Psoas muscle (tissue), 7 donors: ENCODE measurements at regions not wholly inside any gene's neighbourhood (a gene's known extent, or its start where the extent isn't known, plus 50 kb on each side); places are given as distances from the start of the nearest gene placed in this dataset.

ENCODE experiments used
- ATAC-seq, 4 donors: fragments of 200-7000 bp; cut with Tn5 transposase; one replicate each; pipeline ENCODE4 v1.9.1; 2020; ENCODE audit warnings: moderate library complexity in 3 of 4, mild to moderate bottlenecking in 2 of 4
- DNase-seq, 2 donors: peaks; one replicate each; pipeline ENCODE4 v3.0.0-alpha.2; 2020
- H3K27ac ChIP-seq: fragments of 200-600 bp; one replicate; pipeline ENCODE4 v1.8.0; 2022
- H3K27me3 ChIP-seq, 3 donors: fragments of 200-600 bp in 1 of 3; one replicate each; pipeline versions ENCODE4 v1.6.1 to v1.8.0; 2013 to 2022; ENCODE audit warnings: low read length in 2 of 3, mild to moderate bottlenecking in 2 of 3, moderate library complexity in 1 of 3; ENCODE audit not compliant: insufficient read depth in 3 of 3
- H3K36me3 ChIP-seq, 2 donors: fragments of 200-600 bp in 1 of 2; one replicate each; pipeline versions ENCODE4 v1.6.1 to v1.8.0; 2013 to 2022; ENCODE audit warnings: low read depth in 1 of 2, mild to moderate bottlenecking in 1 of 2, moderate library complexity in 1 of 2; ENCODE audit not compliant: insufficient read depth in 1 of 2
- H3K4me1 ChIP-seq: fragments of 200-600 bp; one replicate; pipeline ENCODE4 v1.8.0; 2022
- H3K4me3 ChIP-seq: fragments of 200-600 bp; one replicate; pipeline ENCODE4 v1.8.0; 2022; ENCODE audit warnings: mild to moderate bottlenecking
- H3K9me3 ChIP-seq: fragments of 200-600 bp; one replicate; pipeline ENCODE4 v1.8.0; 2022
- CTCF ChIP-seq: fragments of 200-600 bp; IDR thresholded peaks from one replicate; pipeline ENCODE4 v1.8.0; 2022; ENCODE audit warnings: antibody characterized with exemption
- WGBS, 3 donors: extraction: QIAGEN DNeasy Blood & Tissue Kit; methylation state at CpG; one replicate each; pipeline versions ENCODE4 v1.1.6 to v1.1.7; 2013; 5-methylcytosine and 5-hydroxymethylcytosine counted together
- intact Hi-C, 2 donors: fragments of 100-400 bp; cut with DNase I; formaldehyde crosslinking; loops; one replicate each; pipeline versions ENCODE4 v1.11.0 to v1.14.2; 2022
- donor health status: healthy with polysubstance abuse.
- donor health status: DM: no; HTN: no; CAD: no; lungs with moderate emphysema.
- donor health status: Bipolar disorder and iron deficiency.
- donor health status: healthy.
- donor health status: DM: yes; HTN: yes; CAD: no.
- donor health status: DM: no; HTN: no; CAD: no.
- donor health status: DM: yes; HTN: yes; CAD: no.

DNA sequence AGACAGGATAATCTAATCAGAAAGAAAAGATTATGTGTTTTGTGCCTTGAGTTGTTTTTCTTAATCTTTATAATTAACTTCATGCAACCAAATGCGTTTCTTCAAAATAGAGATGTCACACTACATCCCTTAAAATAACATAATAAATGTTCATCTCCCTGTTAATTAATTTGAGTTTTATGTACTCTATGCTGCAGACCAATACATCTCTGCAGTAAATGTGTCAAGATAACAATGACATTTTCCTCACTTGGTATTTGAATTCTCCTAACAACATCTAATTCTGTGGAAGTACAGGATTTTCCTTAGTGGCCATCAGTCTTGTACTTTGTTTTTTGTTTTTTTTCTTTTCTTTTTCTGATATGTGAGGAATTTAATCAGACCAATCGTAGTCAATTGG is 279.2 kb upstream of the TYRP1 start:
- no peak for TF ChIP-seq CTCF
- Histone ChIP-seq H3K4me3 (no peak overlapping the region), H3K4me1 (no peaks in the 10 kb centered on the region), H3K36me3 (no peaks in the 10 kb centered on the region), H3K27ac (no peak overlapping the region), H3K9me3 (no peaks in the 10 kb centered on the region), H3K27me3 (no peaks in the 10 kb centered on the region)
- intact Hi-C loops, result no loop called here
- ATAC-seq (no peak), DNase-seq (no peak)
- 77 to 83% (median 80%) methylated on average over 2 of the region's 2 CpGs for WGBS, 3 donors

DNA sequence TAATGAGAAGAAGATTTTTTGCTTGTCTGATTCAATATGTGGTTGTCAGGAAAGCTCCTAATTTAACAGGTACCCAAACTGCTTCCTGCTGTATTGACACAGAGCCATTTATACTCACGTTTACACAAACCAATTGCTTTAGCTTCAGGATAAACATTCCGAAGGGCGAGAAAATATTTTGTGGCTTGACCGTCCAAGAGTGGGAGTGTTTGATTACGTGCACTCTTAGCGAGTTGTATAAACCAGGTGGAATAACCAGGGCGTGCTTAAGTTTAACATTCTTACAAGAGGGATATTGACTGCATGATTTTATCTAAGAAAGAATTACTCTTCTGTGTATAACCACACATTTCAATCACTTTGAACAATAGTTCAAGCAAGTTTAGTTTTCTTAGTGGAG is 278.7 kb upstream of the TYRP1 start:
- intact Hi-C loops, result no loop called here
- 49 to 51% (median 51%) methylated on average over 7 of the region's 7 CpGs for WGBS, 3 donors
- Histone ChIP-seq H3K9me3 (no peaks in the 10 kb centered on the region), H3K4me3 (no peak overlapping the region), H3K36me3 (no peaks in the 10 kb centered on the region), H3K4me1 (no peaks in the 10 kb centered on the region), H3K27me3 (no peaks in the 10 kb centered on the region), H3K27ac (no peak overlapping the region)
- TF ChIP-seq CTCF, result no peak
- DNase-seq (no peak), ATAC-seq (no peak)

DNA sequence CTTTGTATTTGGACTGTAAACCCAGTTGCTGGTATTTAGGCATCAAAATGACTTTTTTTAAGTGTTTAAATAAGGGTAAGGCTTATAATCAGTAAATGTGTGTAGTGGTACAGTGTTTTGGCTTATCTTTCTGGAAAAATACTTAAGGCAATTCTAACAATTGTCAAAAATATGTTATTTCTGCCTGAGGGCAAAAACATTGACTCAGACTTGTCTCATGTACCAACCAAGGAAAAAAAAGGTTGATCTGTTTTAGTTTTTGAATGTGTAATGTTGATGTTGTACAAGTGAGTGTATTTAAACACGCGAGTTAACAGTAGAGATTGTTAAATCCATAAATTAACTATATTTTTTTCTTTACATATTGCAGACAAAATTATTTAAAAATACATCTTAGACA is 277.8 kb upstream of the TYRP1 start:
- Histone ChIP-seq H3K27me3 (no peaks in the 10 kb centered on the region), H3K36me3 (no peaks in the 10 kb centered on the region), H3K9me3 (no peaks in the 10 kb centered on the region), H3K4me1 (no peaks in the 10 kb centered on the region), H3K4me3 (no peak overlapping the region), H3K27ac (no peak overlapping the region)
- no peak for DNase-seq
- TF ChIP-seq CTCF, result no peak
- no peak for ATAC-seq
- intact Hi-C loops, result no loop called here
- WGBS, 3 donors, result 94 to 100% (median 97%) methylated on average over 2 of the region's 2 CpGs

- H3K27ac ChIP-seq, result no peak overlapping the region
- no peaks in the 10 kb centered on the region for H3K27me3 ChIP-seq
- no peak for TF ChIP-seq CTCF
- no peak overlapping the region for H3K4me3 ChIP-seq
- DNase-seq (no peak), ATAC-seq (no peak)
- no peaks in the 10 kb centered on the region for H3K9me3 ChIP-seq
- no peaks in the 10 kb centered on the region for H3K4me1 ChIP-seq
- intact Hi-C loops, result no loop called here
- no peaks in the 10 kb centered on the region for H3K36me3 ChIP-seq
- 97 to 98% (median 98%) methylated on average over 2 of the region's 2 CpGs for WGBS, 3 donors
These were observed 276.5 kb upstream of the TYRP1 start for GRCh38 chr9:12416716-12417115.

GRCh38 chr9:12424243-12424642 is 268.9 kb upstream of the TYRP1 start:
- Histone ChIP-seq H3K9me3 (no peaks in the 10 kb centered on the region), H3K4me1 (no peaks in the 10 kb centered on the region), H3K36me3 (no peaks in the 10 kb centered on the region), H3K4me3 (no peak overlapping the region), H3K27ac (no peak overlapping the region), H3K27me3 (no peaks in the 10 kb centered on the region)
- no peak for DNase-seq
- intact Hi-C loops, result no loop called here
- ATAC-seq, result no peak
- WGBS, 3 donors, result 72 to 78% (median 74%) methylated on average over 4 of the region's 4 CpGs
- no peak for TF ChIP-seq CTCF
